H1 (cell line): ENCODE measurements at regions not wholly inside any gene's neighbourhood (a gene's known extent, or its start where the extent isn't known, plus 50 kb on each side); places are given as distances from the start of the nearest gene placed in this dataset.

Experiments used
- CTCF ChIA-PET: fragments of 300-600 bp; sonication (Branson Sonifier 250); formaldehyde crosslinking; loops from one replicate; lab custom pipeline; 2021; ENCODE audit not compliant: partially characterized antibody; lab: Charles Lee
- POLR2A ChIA-PET: fragments of 300-600 bp; sonication (Branson Sonifier 250); formaldehyde crosslinking; loops from one replicate; lab custom pipeline; 2021; ENCODE audit warnings: inconsistent platforms; ENCODE audit not compliant: partially characterized antibody; lab: Charles Lee
- DNase-seq, 2 experiments: peaks; one replicate each; pipeline versions ENCODE4 v3.0.0 to v3.0.0-alpha.2; 2010 to 2022; ENCODE audit warnings: low spot score in 2 of 2, low read depth in 1 of 2, mixed read lengths in 1 of 2
- FAIRE-seq: peaks from 2 replicates; lab custom pipeline; 2011; peaks lifted over from hg19 to GRCh38; lab: Jason Lieb, UNC
- H2AFZ ChIP-seq: 2 replicates; pipeline ENCODE4 v1.8.1; 2012; ENCODE audit warnings: low read length, inconsistent platforms
- H2AK5ac ChIP-seq: 2 replicates; pipeline ENCODE4 v1.6.1; 2013; ENCODE audit warnings: low read depth, low read length
- H2BK120ac ChIP-seq: replicated peaks from 2 replicates; pipeline ENCODE3; 2013; ENCODE audit warnings: low read depth, low read length, inconsistent platforms
- H2BK12ac ChIP-seq: 2 replicates; pipeline ENCODE4 v1.6.1; 2013; ENCODE audit warnings: low read depth, low read length
- H2BK15ac ChIP-seq: 2 replicates; pipeline ENCODE4 v1.6.1; 2013; ENCODE audit warnings: low read length
- H2BK20ac ChIP-seq: 2 replicates; pipeline ENCODE4 v1.6.1; 2013; ENCODE audit warnings: low read length
- H2BK5ac ChIP-seq: 2 replicates; pipeline ENCODE4 v1.6.1; 2013; ENCODE audit warnings: low read depth, low read length
- H3K14ac ChIP-seq: 2 replicates; pipeline ENCODE4 v1.6.1; 2013; ENCODE audit warnings: inconsistent platforms; ENCODE audit not compliant: insufficient read length
- H3K18ac ChIP-seq: 2 replicates; pipeline ENCODE4 v1.6.1; 2013; ENCODE audit warnings: low read length; ENCODE audit errors: extremely low read depth
- H3K23ac ChIP-seq: 2 replicates; pipeline ENCODE4 v1.6.1; 2013; ENCODE audit warnings: inconsistent platforms; ENCODE audit not compliant: insufficient read length
- H3K23me2 ChIP-seq: 2 replicates; pipeline ENCODE4 v1.6.1; 2013; ENCODE audit warnings: low read depth, low read length
- H3K27ac ChIP-seq: 2 replicates; pipeline ENCODE4 v1.6.1; 2011; ENCODE audit warnings: low read depth, low read length, inconsistent platforms
- H3K27me3 ChIP-seq, 4 experiments: replicated peaks in 1 of 4; 1 replicate in 1 of 4; 2 replicates in 3 of 4; pipeline versions ENCODE4 v1.6.1 to v1.8.1; 2011 to 2013; ENCODE audit warnings: low read length in 3 of 4, mild to moderate bottlenecking in 3 of 4, inconsistent platforms in 2 of 4, mixed read lengths in 2 of 4, moderate library complexity in 1 of 4; ENCODE audit not compliant: control insufficient read depth in 3 of 4, insufficient read depth in 3 of 4; ENCODE audit errors: extremely low read depth in 1 of 4
- H3K36me3 ChIP-seq, 4 experiments: 2 replicates each; pipeline versions ENCODE4 v1.6.1 to v1.8.1; 2011 to 2013; ENCODE audit warnings: mild to moderate bottlenecking in 4 of 4, low read length in 3 of 4, moderate library complexity in 2 of 4, control low read depth in 1 of 4, inconsistent platforms in 1 of 4; ENCODE audit not compliant: insufficient read depth in 4 of 4, control insufficient read depth in 2 of 4
- H3K4ac ChIP-seq: replicated peaks from 2 replicates; pipeline ENCODE3; 2013; ENCODE audit warnings: low read length, low read depth, mixed read lengths, inconsistent platforms; ENCODE audit not compliant: insufficient read length
- H3K4me1 ChIP-seq, 4 experiments: replicated peaks in 1 of 4; 1 replicate in 1 of 4; 2 replicates in 3 of 4; pipeline versions ENCODE4 v1.6.1 to v1.8.1; 2011 to 2013; ENCODE audit warnings: low read length in 3 of 4, inconsistent platforms in 2 of 4, mixed read lengths in 1 of 4; ENCODE audit not compliant: insufficient read depth in 4 of 4, control insufficient read depth in 3 of 4
- H3K4me2 ChIP-seq, 2 experiments: 2 replicates each; pipeline versions ENCODE4 v1.6.1 to v1.8.1; 2011 to 2013; ENCODE audit warnings: low read depth in 2 of 2, low read length in 2 of 2, control low read depth in 1 of 2, inconsistent platforms in 1 of 2, mild to moderate bottlenecking in 1 of 2; ENCODE audit not compliant: insufficient read depth in 1 of 2
- H3K4me3 ChIP-seq, 4 experiments: fragments of 200-600, 300-600 bp in 1 of 4; sonication (generic), shearing (Covaris generic), sonication (Bioruptor Twin) in 1 of 4; 2 replicates each; pipeline versions ENCODE4 v1.5.1 to v1.8.1; 2011 to 2016; ENCODE audit warnings: low read length in 4 of 4, low read depth in 3 of 4, control low read depth in 2 of 4, inconsistent platforms in 2 of 4, mild to moderate bottlenecking in 2 of 4, mixed read lengths in 1 of 4, moderate library complexity in 1 of 4; ENCODE audit not compliant: insufficient read depth in 2 of 4; ENCODE audit errors: extremely low read depth in 1 of 4
- H3K56ac ChIP-seq: replicated peaks from 2 replicates; pipeline ENCODE3; 2013; ENCODE audit warnings: low read depth, mild to moderate bottlenecking, mixed read lengths, low read length, inconsistent platforms; ENCODE audit not compliant: insufficient read length
- H3K79me1 ChIP-seq: 2 replicates; pipeline ENCODE4 v1.6.1; 2013; ENCODE audit warnings: low read depth, low read length, control low read depth
- H3K79me2 ChIP-seq, 2 experiments: 2 replicates each; pipeline versions ENCODE4 v1.6.1 to v1.8.1; 2012 to 2013; ENCODE audit warnings: low read length in 2 of 2, mild to moderate bottlenecking in 2 of 2, inconsistent platforms in 1 of 2; ENCODE audit not compliant: insufficient read depth in 2 of 2, control insufficient read depth in 1 of 2
- H3K9ac ChIP-seq, 4 experiments: replicated peaks in 1 of 4; 1 replicate in 1 of 4; 2 replicates in 3 of 4; pipeline versions ENCODE4 v1.6.1 to v1.8.1; 2011 to 2013; ENCODE audit warnings: low read depth in 3 of 4, low read length in 3 of 4, control low read depth in 2 of 4, mild to moderate bottlenecking in 2 of 4, moderate library complexity in 2 of 4, inconsistent platforms in 1 of 4; ENCODE audit errors: extremely low read depth in 1 of 4
- H3K9me3 ChIP-seq, 2 experiments: 2 replicates each; pipeline versions ENCODE4 v1.6.1 to v1.8.1; 2012 to 2013; ENCODE audit warnings: mild to moderate bottlenecking in 2 of 2, moderate library complexity in 2 of 2, control low read depth in 1 of 2, inconsistent platforms in 1 of 2, low read depth in 1 of 2, low read length in 1 of 2, mixed read lengths in 1 of 2; ENCODE audit not compliant: insufficient read depth in 2 of 2
- H4K20me1 ChIP-seq, 2 experiments: replicated peaks in 1 of 2; 2 replicates each; pipeline versions ENCODE3 to v1.8.1; 2011 to 2013; ENCODE audit warnings: inconsistent platforms in 2 of 2, low read length in 2 of 2, mild to moderate bottlenecking in 1 of 2; ENCODE audit not compliant: insufficient read depth in 2 of 2, control insufficient read depth in 1 of 2
- H4K5ac ChIP-seq: 2 replicates; pipeline ENCODE4 v1.6.1; 2013; ENCODE audit warnings: low read length, low read depth, mixed read lengths, inconsistent platforms; ENCODE audit not compliant: insufficient read length
- H4K8ac ChIP-seq: 2 replicates; pipeline ENCODE4 v1.8.0; 2013; ENCODE audit warnings: mild to moderate bottlenecking, moderate library complexity, low read length, inconsistent platforms; ENCODE audit not compliant: insufficient read depth; ENCODE audit errors: extremely low read depth
- H4K91ac ChIP-seq: replicated peaks from 2 replicates; pipeline ENCODE3; 2013; ENCODE audit warnings: low read length, mixed read lengths, inconsistent platforms; ENCODE audit not compliant: insufficient read length
- RAD21 ChIP-seq, 2 experiments: IDR thresholded peaks in 1 of 2; conservative IDR thresholded peaks in 1 of 2; 2 replicates each; pipeline ENCODE4 v1.6.1; 2011; ENCODE audit warnings: low read depth in 2 of 2, low read length in 2 of 2, improper control_type of control experiment in 1 of 2, inconsistent platforms in 1 of 2, mild to moderate bottlenecking in 1 of 2, moderate library complexity in 1 of 2
- RFX5 ChIP-seq: IDR thresholded peaks from 2 replicates; pipeline ENCODE4 v1.6.1; 2011; ENCODE audit warnings: low read depth, low read length, improper control_type of control experiment, borderline replicate concordance
- YY1 ChIP-seq: IDR thresholded peaks from 2 replicates; pipeline ENCODE4 v1.6.1; 2011; ENCODE audit warnings: low read depth, mild to moderate bottlenecking, low read length
- WGBS, 2 experiments: shearing (Covaris generic) in 1 of 2; methylation state at CpG; one replicate each; pipeline versions ENCODE4 v1.1.6 to v1.1.7; 2013 to 2015; ENCODE audit warnings: low lambda C conversion rate in 2 of 2, mixed read lengths in 2 of 2, inconsistent platforms in 1 of 2, low coverage in 1 of 2, missing lambda C conversion rate in 1 of 2; ENCODE audit not compliant: insufficient replicate concordance in 2 of 2, insufficient coverage in 1 of 2, insufficient read length in 1 of 2; ENCODE audit errors: extremely low coverage in 1 of 2, missing lambda C conversion rate in 1 of 2; 5-methylcytosine and 5-hydroxymethylcytosine counted together

- Histone ChIP-seq H3K9me3 (no peaks in the 10 kb centered on the region), H2BK120ac (no peak overlapping the region), H3K4me2 (no peak overlapping the region), H3K4me3 (no peak overlapping the region), H3K14ac (no peak overlapping the region), H3K56ac (no peak overlapping the region), H3K36me3 (no peaks in the 10 kb centered on the region), H4K20me1 (no peaks in the 10 kb centered on the region), H2BK20ac (no peak overlapping the region), H2BK12ac (no peak overlapping the region), H2BK5ac (no peak overlapping the region), H4K8ac (no peak overlapping the region), H3K4ac (no peak overlapping the region), H2AK5ac (no peak overlapping the region), H3K9ac (no peak overlapping the region), H3K4me1 (no peaks in the 10 kb centered on the region), H3K27me3 (peaks cover 0 to 1% (median 0%) of the 10 kb centered on the region in 4 experiments; a peak in 1 of 7 replicates), H3K18ac (no peak overlapping the region), H2AFZ (no peak overlapping the region), H3K23ac (no peak overlapping the region), H3K79me1 (no peaks in the 10 kb centered on the region), H3K27ac (no peak overlapping the region), H4K5ac (no peak overlapping the region), H4K91ac (no peak overlapping the region), H3K23me2 (no peaks in the 10 kb centered on the region), H2BK15ac (no peak overlapping the region), H3K79me2 (no peaks in the 10 kb centered on the region)
- DNase-seq, result no peak
- POLR2A ChIA-PET, result no interaction called here
- FAIRE-seq, result no peak
- CTCF ChIA-PET, result interaction anchor here (0.9 kb wide), 1 partner anchor 31 kb away, joined by 3 read pairs; no protein-coding TSS in a partner anchor
- WGBS, 2 experiments, result 84% methylated on average over 1 of the region's 1 CpG; no CpG with 5 or more reads in 1 of the 2 experiments
- TF ChIP-seq RAD21 (IDR thresholded peaks at IDR 0.05 in 1 of 2, conservative IDR thresholded peaks at IDR 0.05 in 1 of 2; ENCODE audit: low read depth in 2 of 2, low read length in 2 of 2) (no peak), YY1 (no peak), RFX5 (no peak)
Observed at GRCh38 chr12:90260136-90260535, 551.5 kb upstream of the ATP2B1 start.
